Activated T-helper 2 cell treated with anti-CD3 and anti-CD28 coated beads, Interferon-gamma antibody, Interleukin-2, Interleukin-4, amounts not matched to agents 10 μg/mL and 5 μg/mL and 100 μg/mL, durations not matched to agents 14 hours and 24 hours and 36 hours (primary cell): ENCODE measurements at regions not wholly inside any gene's neighbourhood (a gene's known extent, or its start where the extent isn't known, plus 50 kb on each side); places are given as distances from the start of the nearest gene placed in this dataset.
"Not testable (repeated sequence)": the region's sequence is repeated elsewhere in the genome, so short reads cannot be mapped to it uniquely, and the experiment has no call there.

ENCODE experiments used
- DNase-seq: peaks from one replicate; pipeline ENCODE4 v3.0.0; 2021; ENCODE audit warnings: low spot score
- H3K27ac Mint-ChIP-seq: one replicate; pipeline ENCODE4 v1.8.0; 2021; ENCODE audit warnings: mixed read lengths
- H3K27me3 Mint-ChIP-seq: one replicate; pipeline ENCODE4 v1.8.0; 2021; ENCODE audit warnings: low read depth, mixed read lengths
- H3K36me3 Mint-ChIP-seq: one replicate; pipeline ENCODE4 v1.8.0; 2021; ENCODE audit warnings: low read depth, mixed read lengths
- H3K4me1 Mint-ChIP-seq: one replicate; pipeline ENCODE4 v1.8.0; 2021; ENCODE audit warnings: low read depth, mixed read lengths
- H3K4me3 Mint-ChIP-seq: one replicate; pipeline ENCODE4 v1.8.0; 2021; ENCODE audit warnings: low read depth, mild to moderate bottlenecking, moderate library complexity, mixed read lengths
- H3K9me3 Mint-ChIP-seq: one replicate; pipeline ENCODE4 v1.8.0; 2021; ENCODE audit warnings: mixed read lengths
- intact Hi-C: fragments of 100-400 bp; cut with micrococcal nuclease; formaldehyde crosslinking; loops from one replicate; pipeline ENCODE4 v1.15.1; 2023

GRCh38 chr20:6664574-6664973 is 102.9 kb upstream of the BMP2 start:
- Mint-ChIP-seq H3K27me3 (no peaks in the 10 kb centered on the region), H3K9me3 (peaks cover 13% of the 10 kb centered on the region), H3K36me3 (no peaks in the 10 kb centered on the region), H3K4me1 (no peaks in the 10 kb centered on the region), H3K4me3 (no peak overlapping the region), H3K27ac (no peak overlapping the region)
- intact Hi-C loops = no loop called here
- no peak for DNase-seq

GRCh38 chr20:6663751-6664388 is 103.6 kb upstream of the BMP2 start:
- DNase-seq = no peak
- H3K4me3 Mint-ChIP-seq = no peak overlapping the region
- no peaks in the 10 kb centered on the region for H3K27me3 Mint-ChIP-seq
- H3K27ac Mint-ChIP-seq = no peak overlapping the region
- no peaks in the 10 kb centered on the region for H3K36me3 Mint-ChIP-seq
- H3K4me1 Mint-ChIP-seq = no peaks in the 10 kb centered on the region
- intact Hi-C loops = no loop called here
- peaks cover 13% of the 10 kb centered on the region for H3K9me3 Mint-ChIP-seq

- no peak overlapping the region for H3K4me3 Mint-ChIP-seq
- H3K27ac Mint-ChIP-seq = no peak overlapping the region
- no peaks in the 10 kb centered on the region for H3K36me3 Mint-ChIP-seq
Observed at GRCh38 chr20:6663104-6663503, 104.4 kb upstream of the BMP2 start.

GRCh38 chr20:6662309-6662708 is 105.2 kb upstream of the BMP2 start:
- Mint-ChIP-seq H3K36me3 (no peaks in the 10 kb centered on the region), H3K9me3 (peaks cover 8% of the 10 kb centered on the region), H3K27ac (no peak overlapping the region), H3K27me3 (no peaks in the 10 kb centered on the region), H3K4me1 (no peaks in the 10 kb centered on the region), H3K4me3 (no peak overlapping the region)
- intact Hi-C loops = no loop called here
- DNase-seq = no peak

More at GRCh38 chr20:6663104-6663503, 104.4 kb upstream of the BMP2 start:
- peaks cover 12% of the 10 kb centered on the region for H3K9me3 Mint-ChIP-seq
- H3K27me3 Mint-ChIP-seq = no peaks in the 10 kb centered on the region
- intact Hi-C loops = no loop called here
- H3K4me1 Mint-ChIP-seq = no peaks in the 10 kb centered on the region
- no peak for DNase-seq

- no peak overlapping the region for H3K4me3 Mint-ChIP-seq
- intact Hi-C loops = no loop called here
- no peak overlapping the region for H3K27ac Mint-ChIP-seq
- H3K27me3 Mint-ChIP-seq = no peaks in the 10 kb centered on the region
- H3K4me1 Mint-ChIP-seq = no peaks in the 10 kb centered on the region
- no peak for DNase-seq
- H3K9me3 Mint-ChIP-seq = peaks cover 8% of the 10 kb centered on the region
- no peaks in the 10 kb centered on the region for H3K36me3 Mint-ChIP-seq
Observed at GRCh38 chr20:6660441-6660840, 107.0 kb upstream of the BMP2 start.

GRCh38 chr20:6658909-6659308 is 108.6 kb upstream of the BMP2 start:
- H3K27me3 Mint-ChIP-seq, H3K9me3 Mint-ChIP-seq, H3K36me3 Mint-ChIP-seq, H3K4me3 Mint-ChIP-seq, intact Hi-C loops, H3K27ac Mint-ChIP-seq, H3K4me1 Mint-ChIP-seq, DNase-seq: not testable (repeated sequence)

GRCh38 chr20:6657904-6658303 is 109.6 kb upstream of the BMP2 start:
- Mint-ChIP-seq H3K27ac (no peak overlapping the region), H3K9me3 (no peaks in the 10 kb centered on the region), H3K4me1 (no peaks in the 10 kb centered on the region), H3K27me3 (no peaks in the 10 kb centered on the region), H3K4me3 (no peak overlapping the region), H3K36me3 (no peaks in the 10 kb centered on the region)
- DNase-seq = no peak
- intact Hi-C loops = no loop called here

- H3K9me3 Mint-ChIP-seq = no peaks in the 10 kb centered on the region
Observed at GRCh38 chr20:6657111-6657510, 110.4 kb upstream of the BMP2 start.

GRCh38 chr20:6654513-6655252 is 112.8 kb upstream of the BMP2 start:
- intact Hi-C loops = no loop called here
- DNase-seq = no peak
- Mint-ChIP-seq H3K9me3 (no peaks in the 10 kb centered on the region), H3K4me3 (no peak overlapping the region), H3K4me1 (no peaks in the 10 kb centered on the region), H3K36me3 (no peaks in the 10 kb centered on the region), H3K27ac (no peak overlapping the region), H3K27me3 (no peaks in the 10 kb centered on the region)

More at GRCh38 chr20:6657111-6657510, 110.4 kb upstream of the BMP2 start:
- H3K4me3 Mint-ChIP-seq = no peak overlapping the region
- no peaks in the 10 kb centered on the region for H3K36me3 Mint-ChIP-seq
- intact Hi-C loops = no loop called here
- no peaks in the 10 kb centered on the region for H3K4me1 Mint-ChIP-seq
- H3K27ac Mint-ChIP-seq = no peak overlapping the region
- DNase-seq = no peak
- no peaks in the 10 kb centered on the region for H3K27me3 Mint-ChIP-seq

GRCh38 chr20:6651561-6651960 is 115.9 kb upstream of the BMP2 start:
- peaks cover 10% of the 10 kb centered on the region for H3K9me3 Mint-ChIP-seq
- H3K36me3 Mint-ChIP-seq = no peaks in the 10 kb centered on the region
- no peak for DNase-seq
- H3K27me3 Mint-ChIP-seq = no peaks in the 10 kb centered on the region
- H3K27ac Mint-ChIP-seq = no peak overlapping the region
- no peak overlapping the region for H3K4me3 Mint-ChIP-seq
- H3K4me1 Mint-ChIP-seq = no peaks in the 10 kb centered on the region
- intact Hi-C loops = no loop called here

- H3K4me1 Mint-ChIP-seq = no peaks in the 10 kb centered on the region
Observed at GRCh38 chr20:6651016-6651415, 116.5 kb upstream of the BMP2 start.

GRCh38 chr20:6646021-6646636 is 121.4 kb upstream of the BMP2 start:
- Mint-ChIP-seq H3K27ac (no peak overlapping the region), H3K4me3 (no peak overlapping the region)
- intact Hi-C loops = no loop called here

More at GRCh38 chr20:6651016-6651415, 116.5 kb upstream of the BMP2 start:
- Mint-ChIP-seq H3K36me3 (no peaks in the 10 kb centered on the region), H3K27ac (no peak overlapping the region), H3K27me3 (no peaks in the 10 kb centered on the region), H3K9me3 (peaks cover 10% of the 10 kb centered on the region), H3K4me3 (no peak overlapping the region)
- DNase-seq = no peak
- intact Hi-C loops = no loop called here

More at GRCh38 chr20:6646021-6646636, 121.4 kb upstream of the BMP2 start:
- Mint-ChIP-seq H3K27me3 (no peaks in the 10 kb centered on the region), H3K4me1 (no peaks in the 10 kb centered on the region), H3K36me3 (no peaks in the 10 kb centered on the region), H3K9me3 (peaks cover 13% of the 10 kb centered on the region)
- DNase-seq = no peak
